GM12873 (cell line): ENCODE measurements at regions not wholly inside any gene's neighbourhood (a gene's known extent, or its start where the extent isn't known, plus 50 kb on each side); places are given as distances from the start of the nearest gene placed in this dataset.

ENCODE experiments used
- CTCF ChIP-seq: IDR thresholded peaks from 2 replicates; pipeline ENCODE4 v1.5.1; 2012; ENCODE audit warnings: low read depth, mild to moderate bottlenecking, moderate library complexity, low read length, control low read depth; ENCODE audit not compliant: insufficient read depth; ENCODE audit errors: missing control alignments

GRCh38 chr4:115711575-115711974, 598.2 kb upstream of the NDST4 start:
- no peak for TF ChIP-seq CTCF

GRCh38 chr4:115688961-115689360, 575.5 kb upstream of the NDST4 start:
- no peak for TF ChIP-seq CTCF

GRCh38 chr4:115687052-115687755, 573.8 kb upstream of the NDST4 start:
- TF ChIP-seq CTCF = no peak

GRCh38 chr4:115678425-115678941, 565.1 kb upstream of the NDST4 start:
- TF ChIP-seq CTCF = no peak

- no peak for TF ChIP-seq CTCF
These were observed 562.3 kb upstream of the NDST4 start for GRCh38 chr4:115675719-115676118.

- TF ChIP-seq CTCF = no peak
These were observed 561.1 kb upstream of the NDST4 start for GRCh38 chr4:115674485-115674884.

- TF ChIP-seq CTCF = no peak
These were observed 558.2 kb upstream of the NDST4 start for GRCh38 chr4:115671581-115671980.
